OCI-LY1 (cell line): ENCODE measurements at regions not wholly inside any gene's neighbourhood (a gene's known extent, or its start where the extent isn't known, plus 50 kb on each side); places are given as distances from the start of the nearest gene placed in this dataset.

Experiments
- CTCF ChIP-seq: fragments of 200-600 bp; sonication (generic), shearing (Covaris generic); IDR thresholded peaks from 2 replicates; pipeline ENCODE4 v1.5.1; 2017; ENCODE audit warnings: mild to moderate bottlenecking, antibody characterized with exemption, low read length, moderate library complexity, mixed read lengths
- EZH2 ChIP-seq: fragments of 200-600 bp; sonication (generic), shearing (Covaris generic); IDR thresholded peaks from 2 replicates; pipeline ENCODE4 v1.8.0; 2017; ENCODE audit warnings: borderline replicate concordance, mixed run types, mild to moderate bottlenecking, antibody characterized with exemption, low read length, moderate library complexity, mixed read lengths

- TF ChIP-seq CTCF: no peak
- no peak for TF ChIP-seq EZH2
Observed at GRCh38 chr4:119865389-119865788, 201.3 kb downstream of the MAD2L1 start.
